Vagina (tissue), 2 donors: ENCODE measurements at regions not wholly inside any gene's neighbourhood (a gene's known extent, or its start where the extent isn't known, plus 50 kb on each side); places are given as distances from the start of the nearest gene placed in this dataset.

Source experiments
- DNase-seq, 2 donors: peaks; one replicate each; pipeline ENCODE4 v3.0.0-alpha.2; 2017; ENCODE audit errors: extremely low spot score in 2 of 2
- H3K27ac ChIP-seq: fragments of 200-600 bp; sonication (generic); one replicate; pipeline ENCODE4 v1.5.1; 2019
- H3K27me3 ChIP-seq: fragments of 200-600 bp; sonication (generic); one replicate; pipeline ENCODE4 v1.5.1; 2019
- H3K36me3 ChIP-seq, 2 donors: fragments of 200-600 bp; sonication (generic); one replicate each; pipeline ENCODE4 v1.5.1; 2017 to 2019
- H3K4me1 ChIP-seq: fragments of 200-600 bp; sonication (generic); one replicate; pipeline ENCODE4 v1.5.1; 2019
- H3K4me3 ChIP-seq, 2 donors: fragments of 200-600 bp; sonication (generic); 1 replicate in 1 of 2; 2 replicates in 1 of 2; pipeline ENCODE4 v1.5.1; 2016 to 2019
- H3K9me3 ChIP-seq: fragments of 200-600 bp; sonication (generic); one replicate; pipeline ENCODE4 v1.5.1; 2019
- POLR2A ChIP-seq, 2 donors: fragments of 450-650 bp; IDR thresholded peaks; one replicate each; pipeline ENCODE4 v1.6.1; 2017; ENCODE audit warnings: antibody characterized with exemption in 2 of 2, mild to moderate bottlenecking in 2 of 2, moderate library complexity in 2 of 2
- POLR2AphosphoS5 ChIP-seq, 2 donors: sonication (generic); formaldehyde crosslinking; IDR thresholded peaks; one replicate each; pipeline ENCODE4 v1.9.0; 2017; ENCODE audit warnings: antibody characterized with exemption in 2 of 2, mild to moderate bottlenecking in 2 of 2, low read depth in 1 of 2; ENCODE audit not compliant: insufficient read depth in 1 of 2
- intact Hi-C: fragments of 100-400 bp; cut with DNase I; formaldehyde crosslinking; loops from one replicate; pipeline ENCODE4 v1.15.1; 2023
- TF ChIP-seq, protein P1 (sequence below), 3 experiments: fragments of 450-650 bp in 2 of 3; fragments of 200-600 bp in 1 of 3; sonication (generic) in 1 of 3; IDR thresholded peaks; one replicate each; pipeline ENCODE4 v1.5.1; 2017 to 2019; ENCODE audit warnings: antibody characterized with exemption in 3 of 3, mild to moderate bottlenecking in 2 of 3, moderate library complexity in 2 of 3

DNA sequence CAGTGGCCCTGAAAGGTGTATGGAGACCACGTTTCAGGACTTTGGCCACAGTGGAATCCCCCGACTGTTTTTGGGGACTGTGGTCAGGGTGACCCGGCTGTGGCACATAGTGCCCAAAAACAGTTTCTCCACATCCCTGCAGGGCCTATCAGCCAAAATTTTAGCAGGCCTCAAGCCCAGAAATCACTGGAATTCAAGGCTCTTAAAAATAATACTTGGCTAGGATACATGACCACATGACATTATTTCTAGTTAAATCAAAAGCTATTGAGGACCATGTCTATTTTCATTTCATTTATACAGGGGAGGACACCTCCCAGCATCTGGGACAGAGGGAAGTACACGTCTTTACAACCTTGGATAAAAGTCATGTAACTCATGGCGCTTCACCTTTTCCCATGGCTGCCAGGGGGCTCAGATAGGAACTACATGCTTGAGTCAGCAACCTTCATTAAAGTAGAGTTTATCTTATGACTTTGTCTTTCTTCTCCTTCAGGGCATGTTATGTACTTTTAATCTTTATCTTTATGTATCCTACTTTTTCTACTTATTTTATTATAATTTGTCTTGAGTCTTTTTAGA is 70.8 kb upstream of the CD93 start:
- Histone ChIP-seq H3K36me3 (no peaks in the 10 kb centered on the region), H3K4me3 (no peak overlapping the region), H3K27me3 (no peaks in the 10 kb centered on the region), H3K4me1 (peaks cover 65% of the 10 kb centered on the region), H3K9me3 (no peaks in the 10 kb centered on the region), H3K27ac (peak overlapping the region; percentile 72)
- TF ChIP-seq POLR2AphosphoS5 (IDR thresholded peaks at IDR 0.05; ENCODE audit: insufficient read depth in 1 of 2, low read depth in 1 of 2) (no peak), POLR2A (IDR thresholded peaks at IDR 0.05) (no peak)
- TF ChIP-seq, protein P1, sequence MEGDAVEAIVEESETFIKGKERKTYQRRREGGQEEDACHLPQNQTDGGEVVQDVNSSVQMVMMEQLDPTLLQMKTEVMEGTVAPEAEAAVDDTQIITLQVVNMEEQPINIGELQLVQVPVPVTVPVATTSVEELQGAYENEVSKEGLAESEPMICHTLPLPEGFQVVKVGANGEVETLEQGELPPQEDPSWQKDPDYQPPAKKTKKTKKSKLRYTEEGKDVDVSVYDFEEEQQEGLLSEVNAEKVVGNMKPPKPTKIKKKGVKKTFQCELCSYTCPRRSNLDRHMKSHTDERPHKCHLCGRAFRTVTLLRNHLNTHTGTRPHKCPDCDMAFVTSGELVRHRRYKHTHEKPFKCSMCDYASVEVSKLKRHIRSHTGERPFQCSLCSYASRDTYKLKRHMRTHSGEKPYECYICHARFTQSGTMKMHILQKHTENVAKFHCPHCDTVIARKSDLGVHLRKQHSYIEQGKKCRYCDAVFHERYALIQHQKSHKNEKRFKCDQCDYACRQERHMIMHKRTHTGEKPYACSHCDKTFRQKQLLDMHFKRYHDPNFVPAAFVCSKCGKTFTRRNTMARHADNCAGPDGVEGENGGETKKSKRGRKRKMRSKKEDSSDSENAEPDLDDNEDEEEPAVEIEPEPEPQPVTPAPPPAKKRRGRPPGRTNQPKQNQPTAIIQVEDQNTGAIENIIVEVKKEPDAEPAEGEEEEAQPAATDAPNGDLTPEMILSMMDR (IDR thresholded peaks at IDR 0.05), result no peak
- intact Hi-C loops, result no loop called here
- peak in 1 of 2 donors; percentile 54 for DNase-seq

DNA sequence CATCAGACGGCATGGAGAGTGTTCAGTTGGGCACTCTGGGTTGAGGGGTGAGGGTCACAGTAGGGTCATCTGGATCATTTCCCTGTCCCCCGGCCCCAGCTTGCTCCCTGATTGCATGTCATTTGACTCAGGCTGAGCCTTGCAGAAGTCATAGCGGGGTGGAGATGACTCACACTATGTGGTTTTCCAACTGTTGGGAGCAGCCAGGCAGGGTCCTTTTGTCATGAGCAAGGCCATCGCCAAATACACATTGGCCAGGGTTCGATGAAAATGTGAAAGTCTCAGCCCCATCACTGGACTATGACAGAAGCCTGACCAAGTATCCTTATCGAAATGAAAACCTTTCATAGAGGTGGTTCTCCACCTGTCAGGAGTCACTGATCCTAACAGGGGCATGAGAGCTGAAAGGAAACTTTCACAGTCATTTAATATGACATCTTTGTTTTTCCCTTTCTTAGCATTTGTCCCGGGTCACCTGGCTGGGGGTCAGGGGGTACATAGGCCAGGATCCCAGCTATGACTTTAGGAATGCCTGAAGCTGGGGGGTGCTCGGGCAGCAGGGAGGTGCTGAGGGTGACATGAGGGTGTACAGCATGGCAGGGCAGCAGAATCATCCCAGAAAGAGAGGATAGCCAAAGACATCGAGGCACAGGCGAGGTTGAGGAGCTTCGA is 70.2 kb upstream of the CD93 start:
- no peaks in the 10 kb centered on the region for H3K9me3 ChIP-seq
- no peak overlapping the region for H3K4me3 ChIP-seq
- intact Hi-C loops, result no loop called here
- H3K4me1 ChIP-seq, result peaks cover 59% of the 10 kb centered on the region
- peak; percentile 89 to 96 for DNase-seq
- no peaks in the 10 kb centered on the region for H3K27me3 ChIP-seq
- TF ChIP-seq POLR2AphosphoS5 (IDR thresholded peaks at IDR 0.05; ENCODE audit: insufficient read depth in 1 of 2, low read depth in 1 of 2), result no peak
- no peak for TF ChIP-seq POLR2A (IDR thresholded peaks at IDR 0.05)
- TF ChIP-seq, protein P1 (IDR thresholded peaks at IDR 0.05), result no peak
- peak overlapping the region; percentile 72 for H3K27ac ChIP-seq
- H3K36me3 ChIP-seq, result no peaks in the 10 kb centered on the region

DNA sequence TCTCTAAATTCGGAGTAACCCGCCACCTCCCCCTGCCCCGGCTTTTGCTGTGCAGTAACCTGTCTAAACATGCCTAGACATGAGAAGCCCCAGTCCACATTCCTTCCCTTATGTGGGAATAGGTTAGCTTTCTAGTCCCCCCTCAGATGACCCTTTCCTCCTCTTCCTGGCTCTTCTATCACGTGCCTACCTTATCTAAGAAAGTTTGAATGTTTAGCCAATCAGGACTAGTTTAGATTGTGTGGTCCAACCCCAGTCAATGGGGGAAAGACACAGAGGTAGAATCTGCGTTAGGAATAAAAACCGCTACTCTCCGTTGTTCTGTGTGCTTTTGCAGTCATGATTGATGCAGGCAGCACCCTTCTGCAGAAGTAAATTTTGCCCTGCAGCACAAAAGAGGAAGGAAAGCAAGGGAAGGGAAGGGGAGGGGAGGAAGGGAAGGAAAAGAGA is 69.0 kb upstream of the CD93 start:
- no peak overlapping the region for H3K27ac ChIP-seq
- TF ChIP-seq POLR2AphosphoS5 (IDR thresholded peaks at IDR 0.05; ENCODE audit: insufficient read depth in 1 of 2, low read depth in 1 of 2) (no peak), POLR2A (IDR thresholded peaks at IDR 0.05) (no peak)
- TF ChIP-seq, protein P1 (IDR thresholded peaks at IDR 0.05), result no peak
- H3K27me3 ChIP-seq, result no peaks in the 10 kb centered on the region
- no peaks in the 10 kb centered on the region for H3K36me3 ChIP-seq
- peak in 1 of 2 donors; percentile 40 for DNase-seq
- H3K4me3 ChIP-seq, result no peak overlapping the region
- H3K4me1 ChIP-seq, result peaks cover 56% of the 10 kb centered on the region
- intact Hi-C loops, result no loop called here
- no peaks in the 10 kb centered on the region for H3K9me3 ChIP-seq

DNA sequence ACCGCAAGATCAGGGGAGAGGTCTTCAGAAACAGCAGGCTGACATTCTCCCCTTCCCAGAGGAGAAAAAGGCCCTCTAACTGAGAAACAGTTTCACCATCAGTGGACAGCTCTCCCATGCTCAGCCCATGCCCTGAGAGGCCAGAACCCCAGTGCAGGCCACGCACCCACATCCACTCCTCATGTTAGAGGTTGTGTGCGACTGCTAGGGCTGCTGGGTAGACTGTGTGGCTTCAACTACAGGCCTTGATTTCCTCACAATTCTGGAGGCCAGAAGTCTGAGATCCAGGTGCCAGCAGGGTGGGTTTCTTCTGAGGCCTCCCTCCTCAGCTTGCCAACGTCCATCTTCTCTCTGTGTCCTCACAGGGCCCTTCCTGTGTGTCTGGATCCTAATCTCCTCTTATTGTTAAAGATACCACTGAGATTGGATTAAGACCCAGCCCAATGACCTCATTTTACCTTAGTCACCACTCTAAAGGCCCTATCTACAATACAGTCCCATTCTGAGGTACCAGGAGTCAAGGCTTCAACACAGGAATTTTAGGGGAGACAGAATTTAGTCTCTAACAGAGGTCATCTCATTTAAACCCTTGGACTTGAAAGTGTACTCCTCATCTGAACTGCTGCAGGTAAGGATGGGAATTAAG is 67.7 kb upstream of the CD93 start:
- Histone ChIP-seq H3K4me1 (peaks cover 48% of the 10 kb centered on the region), H3K27me3 (no peaks in the 10 kb centered on the region), H3K27ac (peak overlapping the region; percentile 13), H3K9me3 (no peaks in the 10 kb centered on the region), H3K36me3 (no peaks in the 10 kb centered on the region), H3K4me3 (no peak overlapping the region)
- DNase-seq, result peak in 1 of 2 donors; percentile 69
- intact Hi-C loops, result no loop called here
- TF ChIP-seq, protein P1 (IDR thresholded peaks at IDR 0.05), result no peak
- TF ChIP-seq POLR2A (IDR thresholded peaks at IDR 0.05) (no peak), POLR2AphosphoS5 (IDR thresholded peaks at IDR 0.05; ENCODE audit: insufficient read depth in 1 of 2, low read depth in 1 of 2) (no peak)
